NT2/D1 (cell line): ENCODE measurements at regions not wholly inside any gene's neighbourhood (a gene's known extent, or its start where the extent isn't known, plus 50 kb on each side); places are given as distances from the start of the nearest gene placed in this dataset.

Experiments
- SUZ12 ChIP-seq: IDR thresholded peaks from 2 replicates; pipeline ENCODE4 v1.6.1; 2011; ENCODE audit not compliant: insufficient read length, insufficient read depth; ENCODE audit errors: extremely low read depth
- YY1 ChIP-seq: IDR thresholded peaks from 2 replicates; pipeline ENCODE4 v1.6.1; 2011; ENCODE audit not compliant: insufficient read length, insufficient read depth
- ZNF274 ChIP-seq: IDR thresholded peaks from 2 replicates; pipeline ENCODE4 v1.6.1; 2011; ENCODE audit warnings: mild to moderate bottlenecking, low read depth, low read length

DNA sequence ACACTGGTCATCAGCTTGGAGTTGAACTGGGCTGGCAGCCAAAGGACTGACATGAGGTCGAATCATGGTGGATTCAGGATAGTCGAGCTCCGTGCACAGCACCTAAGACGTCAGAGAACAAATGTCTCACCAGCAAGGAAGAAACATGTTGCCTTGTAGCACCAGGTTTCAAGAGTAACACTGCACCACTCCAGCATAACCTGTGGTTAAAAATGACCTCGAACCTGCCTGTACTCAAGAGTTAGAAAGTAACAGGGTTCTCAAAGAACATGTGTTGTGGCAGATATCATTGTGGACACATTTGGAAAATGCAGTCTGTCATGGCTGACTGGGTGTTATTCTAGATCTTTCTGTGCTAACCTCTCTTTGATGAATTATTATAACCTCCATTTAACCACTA, 511.6 kb downstream of the CDH26 start:
- TF ChIP-seq ZNF274 (no peak), SUZ12 (no peak), YY1 (no peak)
